Tibial artery (tissue), 4 donors: ENCODE measurements at regions not wholly inside any gene's neighbourhood (a gene's known extent, or its start where the extent isn't known, plus 50 kb on each side); places are given as distances from the start of the nearest gene placed in this dataset.

Experiments used
- DNase-seq, 2 donors: peaks; one replicate each; pipeline ENCODE4 v3.0.0-alpha.2; 2019
- H3K27ac ChIP-seq, 2 donors: fragments of 200-600 bp; sonication (generic) in 1 of 2; 1 replicate in 1 of 2; 2 replicates in 1 of 2; pipeline ENCODE4 v1.5.1; 2018 to 2019; ENCODE audit warnings: mild to moderate bottlenecking in 1 of 2
- H3K27me3 ChIP-seq, 2 donors: fragments of 200-600 bp; sonication (generic) in 1 of 2; one replicate each; pipeline versions ENCODE4 v1.5.1 to v1.6.0; 2016 to 2019
- H3K36me3 ChIP-seq, 3 donors: fragments of 200-600 bp; sonication (generic) in 2 of 3; one replicate each; pipeline ENCODE4 v1.5.1; 2016 to 2019; ENCODE audit warnings: mild to moderate bottlenecking in 2 of 3
- H3K4me1 ChIP-seq, 4 donors: fragments of 200-600 bp; sonication (generic) in 2 of 4; 1 replicate in 3 of 4; 2 replicates in 1 of 4; pipeline ENCODE4 v1.5.1; 2016 to 2019
- H3K4me3 ChIP-seq, 2 donors: fragments of 200-600 bp; sonication (generic) in 1 of 2; 1 replicate in 1 of 2; 2 replicates in 1 of 2; pipeline ENCODE4 v1.5.1; 2018 to 2019; ENCODE audit warnings: mild to moderate bottlenecking in 2 of 2
- H3K9me3 ChIP-seq, 3 donors: fragments of 200-600 bp; sonication (generic) in 1 of 3; one replicate each; pipeline ENCODE4 v1.5.1; 2016 to 2019
- intact Hi-C: fragments of 100-400 bp; cut with DNase I; formaldehyde crosslinking; loops from one replicate; pipeline ENCODE4 v1.15.0; 2023; ENCODE audit warnings: low total_unique reads
- TF ChIP-seq, protein P1 (sequence below), 2 experiments: fragments of 200-600 bp in 1 of 2; fragments of 450-650 bp in 1 of 2; IDR thresholded peaks; one replicate each; pipeline ENCODE4 v1.5.1; 2017 to 2019; ENCODE audit warnings: antibody characterized with exemption in 2 of 2, mild to moderate bottlenecking in 1 of 2, moderate library complexity in 1 of 2

- intact Hi-C loops = no loop called here
- H3K9me3 ChIP-seq = peaks cover 0 to 6% (median 0%) of the 10 kb centered on the region in 3 donors
- no peak for DNase-seq
- H3K27ac ChIP-seq = no peak overlapping the region
- H3K27me3 ChIP-seq = no peaks in the 10 kb centered on the region
- no peaks in the 10 kb centered on the region for H3K4me1 ChIP-seq
- H3K36me3 ChIP-seq = no peaks in the 10 kb centered on the region
- H3K4me3 ChIP-seq = no peak overlapping the region
- TF ChIP-seq, protein P1, sequence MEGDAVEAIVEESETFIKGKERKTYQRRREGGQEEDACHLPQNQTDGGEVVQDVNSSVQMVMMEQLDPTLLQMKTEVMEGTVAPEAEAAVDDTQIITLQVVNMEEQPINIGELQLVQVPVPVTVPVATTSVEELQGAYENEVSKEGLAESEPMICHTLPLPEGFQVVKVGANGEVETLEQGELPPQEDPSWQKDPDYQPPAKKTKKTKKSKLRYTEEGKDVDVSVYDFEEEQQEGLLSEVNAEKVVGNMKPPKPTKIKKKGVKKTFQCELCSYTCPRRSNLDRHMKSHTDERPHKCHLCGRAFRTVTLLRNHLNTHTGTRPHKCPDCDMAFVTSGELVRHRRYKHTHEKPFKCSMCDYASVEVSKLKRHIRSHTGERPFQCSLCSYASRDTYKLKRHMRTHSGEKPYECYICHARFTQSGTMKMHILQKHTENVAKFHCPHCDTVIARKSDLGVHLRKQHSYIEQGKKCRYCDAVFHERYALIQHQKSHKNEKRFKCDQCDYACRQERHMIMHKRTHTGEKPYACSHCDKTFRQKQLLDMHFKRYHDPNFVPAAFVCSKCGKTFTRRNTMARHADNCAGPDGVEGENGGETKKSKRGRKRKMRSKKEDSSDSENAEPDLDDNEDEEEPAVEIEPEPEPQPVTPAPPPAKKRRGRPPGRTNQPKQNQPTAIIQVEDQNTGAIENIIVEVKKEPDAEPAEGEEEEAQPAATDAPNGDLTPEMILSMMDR (IDR thresholded peaks at IDR 0.05) = no peak
These were observed 1620.6 kb upstream of the MIR17HG start for GRCh38 chr13:89726690-89727435.

- TF ChIP-seq, protein P1 (IDR thresholded peaks at IDR 0.05) = no peak
- H3K9me3 ChIP-seq = no peaks in the 10 kb centered on the region
- no peaks in the 10 kb centered on the region for H3K36me3 ChIP-seq
- H3K27ac ChIP-seq = no peak overlapping the region
- H3K27me3 ChIP-seq = no peaks in the 10 kb centered on the region
- no peak for DNase-seq
- intact Hi-C loops = no loop called here
- no peaks in the 10 kb centered on the region for H3K4me1 ChIP-seq
- no peak overlapping the region for H3K4me3 ChIP-seq
These were observed 1613.7 kb upstream of the MIR17HG start for GRCh38 chr13:89733829-89734228.

- H3K27ac ChIP-seq = no peak overlapping the region
- no peaks in the 10 kb centered on the region for H3K9me3 ChIP-seq
- H3K4me1 ChIP-seq = no peaks in the 10 kb centered on the region
- TF ChIP-seq, protein P1 (IDR thresholded peaks at IDR 0.05) = no peak
- no peak for DNase-seq
- no peaks in the 10 kb centered on the region for H3K36me3 ChIP-seq
- intact Hi-C loops = no loop called here
- H3K4me3 ChIP-seq = no peak overlapping the region
- no peaks in the 10 kb centered on the region for H3K27me3 ChIP-seq
These were observed 1610.4 kb upstream of the MIR17HG start for GRCh38 chr13:89737051-89737450.

- TF ChIP-seq, protein P1 (IDR thresholded peaks at IDR 0.05) = no peak
- intact Hi-C loops = no loop called here
- H3K27ac ChIP-seq = no peak overlapping the region
These were observed 1609.4 kb upstream of the MIR17HG start for GRCh38 chr13:89738072-89738471.

DNA sequence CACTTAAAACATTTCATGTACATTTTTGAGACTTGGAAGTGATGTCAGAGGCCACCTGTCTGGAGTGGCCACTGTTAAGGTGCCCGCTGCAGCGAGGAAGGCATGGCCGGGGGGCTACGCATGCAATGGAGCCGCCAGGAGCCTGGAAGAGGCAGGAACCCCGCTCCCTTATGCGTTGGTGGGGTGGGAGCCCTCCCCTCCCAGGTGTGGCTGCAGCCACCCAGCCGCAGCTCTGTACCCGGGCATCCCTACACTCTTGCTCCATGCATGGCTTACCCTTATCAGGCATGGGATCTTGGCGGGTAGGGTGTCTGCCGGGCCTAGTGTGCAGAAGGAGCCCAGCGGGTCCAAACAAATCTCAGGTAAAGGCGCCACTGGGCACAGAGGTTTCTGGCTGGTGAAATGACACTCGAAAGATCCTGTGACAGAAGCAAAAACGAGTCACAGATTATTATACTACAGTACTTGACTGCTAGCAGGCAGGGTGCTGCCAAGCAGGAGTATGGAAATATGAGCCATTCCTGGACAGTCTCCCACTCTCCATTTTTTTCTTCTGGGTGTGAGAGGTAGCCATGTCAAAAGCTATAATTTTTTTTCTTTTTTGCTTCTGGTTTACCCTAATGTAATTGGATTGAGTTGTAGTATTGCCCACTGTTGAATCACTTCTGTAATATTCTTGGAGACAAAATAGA lies 1606.3 kb upstream of the MIR17HG start:
- H3K9me3 ChIP-seq = no peaks in the 10 kb centered on the region
- no peaks in the 10 kb centered on the region for H3K4me1 ChIP-seq
- H3K4me3 ChIP-seq = no peak overlapping the region
- TF ChIP-seq, protein P1 (IDR thresholded peaks at IDR 0.05) = no peak
- no peaks in the 10 kb centered on the region for H3K27me3 ChIP-seq
- H3K27ac ChIP-seq = no peak overlapping the region
- no peaks in the 10 kb centered on the region for H3K36me3 ChIP-seq
- DNase-seq = no peak
- intact Hi-C loops = no loop called here

More at GRCh38 chr13:89738072-89738471, 1609.4 kb upstream of the MIR17HG start:
- Histone ChIP-seq H3K27me3 (no peaks in the 10 kb centered on the region), H3K9me3 (no peaks in the 10 kb centered on the region), H3K36me3 (no peaks in the 10 kb centered on the region), H3K4me3 (no peak overlapping the region), H3K4me1 (no peaks in the 10 kb centered on the region)
- DNase-seq = no peak
